ENCODE measurements at regions not wholly inside any gene's neighbourhood (a gene's known extent, or its start where the extent isn't known, plus 50 kb on each side); places are given as distances from the start of the nearest gene placed in this dataset.

DNA sequence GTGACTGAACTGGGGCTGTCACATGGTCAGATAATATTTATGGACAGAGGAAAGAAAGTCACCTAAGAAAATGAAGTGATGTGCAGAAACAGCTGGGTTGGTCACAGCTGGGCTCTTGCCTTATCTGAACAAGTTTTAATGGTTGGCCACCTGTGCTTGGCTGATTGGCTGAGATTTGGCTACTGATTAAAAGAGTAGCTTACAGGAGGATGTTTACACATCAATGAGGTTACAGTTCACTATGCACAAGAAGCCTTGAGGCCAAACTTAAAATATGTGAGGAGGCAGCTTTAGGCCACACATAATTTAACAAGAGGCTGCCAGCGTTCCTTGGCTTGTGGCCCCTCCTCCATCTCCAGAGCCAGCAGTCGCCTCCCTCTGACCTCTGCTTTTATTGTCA is 99.2 kb upstream of the C1QTNF9B start:
- DNase-seq = no peak
- H3K36me3 ChIP-seq (ENCODE audit: control insufficient read depth, insufficient read depth, low read length) = no peaks in the 10 kb centered on the region
- H3K27me3 Mint-ChIP-seq (ENCODE audit: low read depth in 2 of 2) = peaks cover 0 to 4% of the 10 kb centered on the region in 2 donors
- TF ChIP-seq, protein P1, sequence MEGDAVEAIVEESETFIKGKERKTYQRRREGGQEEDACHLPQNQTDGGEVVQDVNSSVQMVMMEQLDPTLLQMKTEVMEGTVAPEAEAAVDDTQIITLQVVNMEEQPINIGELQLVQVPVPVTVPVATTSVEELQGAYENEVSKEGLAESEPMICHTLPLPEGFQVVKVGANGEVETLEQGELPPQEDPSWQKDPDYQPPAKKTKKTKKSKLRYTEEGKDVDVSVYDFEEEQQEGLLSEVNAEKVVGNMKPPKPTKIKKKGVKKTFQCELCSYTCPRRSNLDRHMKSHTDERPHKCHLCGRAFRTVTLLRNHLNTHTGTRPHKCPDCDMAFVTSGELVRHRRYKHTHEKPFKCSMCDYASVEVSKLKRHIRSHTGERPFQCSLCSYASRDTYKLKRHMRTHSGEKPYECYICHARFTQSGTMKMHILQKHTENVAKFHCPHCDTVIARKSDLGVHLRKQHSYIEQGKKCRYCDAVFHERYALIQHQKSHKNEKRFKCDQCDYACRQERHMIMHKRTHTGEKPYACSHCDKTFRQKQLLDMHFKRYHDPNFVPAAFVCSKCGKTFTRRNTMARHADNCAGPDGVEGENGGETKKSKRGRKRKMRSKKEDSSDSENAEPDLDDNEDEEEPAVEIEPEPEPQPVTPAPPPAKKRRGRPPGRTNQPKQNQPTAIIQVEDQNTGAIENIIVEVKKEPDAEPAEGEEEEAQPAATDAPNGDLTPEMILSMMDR (IDR thresholded peaks at IDR 0.05) = no peak
- H3K9me3 ChIP-seq (ENCODE audit: control insufficient read depth, insufficient read depth, low read length) = no peaks in the 10 kb centered on the region
- H3K4me1 Mint-ChIP-seq = peaks cover 6 to 10% of the 10 kb centered on the region in 2 donors
- ATAC-seq = no peak
- no peak overlapping the region for H3K27ac ChIP-seq (ENCODE audit: low read length)
- H3K4me3 ChIP-seq (ENCODE audit: low read length) = no peak overlapping the region
- H3K9me3 Mint-ChIP-seq = no peaks in the 10 kb centered on the region
- H3K4me1 ChIP-seq (ENCODE audit: control insufficient read depth, insufficient read depth, low read length) = peaks cover 2% of the 10 kb centered on the region
- H3K36me3 Mint-ChIP-seq = no peaks in the 10 kb centered on the region
- no peaks in the 10 kb centered on the region for H3K27me3 ChIP-seq (ENCODE audit: control insufficient read depth, insufficient read depth, low read length)
- WGBS (ENCODE audit: insufficient coverage) = 91% methylated on average over 2 of the region's 2 CpGs
- no peak overlapping the region for H3K27ac Mint-ChIP-seq
- no peak overlapping the region for H3K4me3 Mint-ChIP-seq
- intact Hi-C loops (cut with micrococcal nuclease) = no loop called here

- Histone ChIP-seq H3K27me3 (ENCODE audit: control insufficient read depth, insufficient read depth, low read length) (no peaks in the 10 kb centered on the region), H3K4me3 (ENCODE audit: low read length) (no peak overlapping the region), H3K36me3 (ENCODE audit: control insufficient read depth, insufficient read depth, low read length) (no peaks in the 10 kb centered on the region), H3K4me1 (ENCODE audit: control insufficient read depth, insufficient read depth, low read length) (peaks cover 2% of the 10 kb centered on the region), H3K27ac (ENCODE audit: low read length) (no peak overlapping the region), H3K9me3 (ENCODE audit: control insufficient read depth, insufficient read depth, low read length) (no peaks in the 10 kb centered on the region)
- Mint-ChIP-seq H3K4me3 (no peak overlapping the region), H3K9me3 (no peaks in the 10 kb centered on the region), H3K27me3 (ENCODE audit: low read depth in 2 of 2) (peaks cover 0 to under 1% of the 10 kb centered on the region in 2 donors), H3K4me1 (peaks cover 6 to 10% of the 10 kb centered on the region in 2 donors), H3K36me3 (no peaks in the 10 kb centered on the region), H3K27ac (no peak overlapping the region)
- intact Hi-C loops (cut with micrococcal nuclease) = no loop called here
- ATAC-seq = no peak
- DNase-seq = no peak
- TF ChIP-seq, protein P1 (IDR thresholded peaks at IDR 0.05) = no peak
These were observed 102.1 kb upstream of the C1QTNF9B start for GRCh38 chr13:23999424-23999823.

- no peak for DNase-seq
- Mint-ChIP-seq H3K27ac (no peak overlapping the region), H3K9me3 (no peaks in the 10 kb centered on the region), H3K4me1 (no peaks in the 10 kb centered on the region), H3K36me3 (no peaks in the 10 kb centered on the region), H3K4me3 (no peak overlapping the region), H3K27me3 (ENCODE audit: low read depth in 2 of 2) (peaks cover 0 to 15% of the 10 kb centered on the region in 2 donors)
- Histone ChIP-seq H3K4me3 (ENCODE audit: low read length) (no peak overlapping the region), H3K27ac (ENCODE audit: low read length) (no peak overlapping the region), H3K27me3 (ENCODE audit: control insufficient read depth, insufficient read depth, low read length) (no peaks in the 10 kb centered on the region), H3K36me3 (ENCODE audit: control insufficient read depth, insufficient read depth, low read length) (no peaks in the 10 kb centered on the region), H3K4me1 (ENCODE audit: control insufficient read depth, insufficient read depth, low read length) (no peaks in the 10 kb centered on the region), H3K9me3 (ENCODE audit: control insufficient read depth, insufficient read depth, low read length) (no peaks in the 10 kb centered on the region)
- no peak for ATAC-seq
- intact Hi-C loops (cut with micrococcal nuclease) = no loop called here
- TF ChIP-seq, protein P1 (IDR thresholded peaks at IDR 0.05) = no peak
- 81% methylated on average over 16 of the region's 16 CpGs for WGBS (ENCODE audit: insufficient coverage)
These were observed 105.0 kb upstream of the C1QTNF9B start for GRCh38 chr13:24002206-24002815.
